GM23338 (cell line): ENCODE measurements at regions not wholly inside any gene's neighbourhood (a gene's known extent, or its start where the extent isn't known, plus 50 kb on each side); places are given as distances from the start of the nearest gene placed in this dataset.

Experiments
- ATAC-seq: fragments of 200-7000 bp; cut with Tn5 transposase; 3 replicates; pipeline ENCODE4 v1.9.1; 2020
- DNase-seq: peaks from one replicate; pipeline ENCODE4 v3.0.0-alpha.2; 2015; ENCODE audit warnings: low spot score
- H2AFZ ChIP-seq: fragments of 200-600 bp; sonication (generic); 2 replicates; pipeline ENCODE4 v1.8.0; 2016; ENCODE audit warnings: antibody characterized with exemption, mild to moderate bottlenecking, moderate library complexity
- H3F3A ChIP-seq: fragments of 200-600 bp; sonication (generic); replicated peaks from 2 replicates; pipeline ENCODE4 v1.8.0; 2017; ENCODE audit warnings: antibody characterized with exemption, mixed run types, low read depth
- H3K27ac ChIP-seq: fragments of 200-600 bp; sonication (generic); 2 replicates; pipeline ENCODE4 v1.6.1; 2016; ENCODE audit warnings: low read depth
- H3K27me3 ChIP-seq: fragments of 200-600 bp; sonication (generic); 2 replicates; pipeline ENCODE4 v1.8.0; 2016; ENCODE audit warnings: mild to moderate bottlenecking, mixed run types, moderate library complexity; ENCODE audit not compliant: insufficient read depth
- H3K36me3 ChIP-seq: fragments of 200-600 bp; sonication (generic); 2 replicates; pipeline ENCODE4 v1.8.0; 2016; ENCODE audit warnings: mild to moderate bottlenecking; ENCODE audit not compliant: insufficient read depth
- H3K4me1 ChIP-seq: fragments of 200-600 bp; sonication (generic); 2 replicates; pipeline ENCODE4 v1.8.0; 2016; ENCODE audit warnings: mild to moderate bottlenecking, moderate library complexity; ENCODE audit not compliant: insufficient read depth
- H3K4me2 ChIP-seq: fragments of 200-600 bp; sonication (generic); 2 replicates; pipeline ENCODE4 v1.7.1; 2017; ENCODE audit warnings: mixed run types
- H3K4me3 ChIP-seq: fragments of 200-600 bp; sonication (generic); 2 replicates; pipeline ENCODE4 v1.6.1; 2016; ENCODE audit warnings: mixed run types
- H3K79me2 ChIP-seq: fragments of 200-600 bp; sonication (generic); replicated peaks from 2 replicates; pipeline ENCODE4 v1.8.0; 2017; ENCODE audit warnings: mild to moderate bottlenecking; ENCODE audit not compliant: insufficient read depth
- H3K9me2 ChIP-seq: fragments of 200-600 bp; sonication (generic); 2 replicates; pipeline ENCODE4 v1.8.0; 2017; ENCODE audit not compliant: insufficient read depth
- H4K20me1 ChIP-seq: fragments of 200-600 bp; sonication (generic); replicated peaks from 2 replicates; pipeline ENCODE4 v1.8.0; 2017; ENCODE audit warnings: mild to moderate bottlenecking; ENCODE audit not compliant: insufficient read depth
- H3K27ac Mint-ChIP-seq: 2 replicates; pipeline ENCODE4 v1.8.0; 2020; ENCODE audit warnings: inconsistent platforms, mild to moderate bottlenecking, moderate library complexity, mixed read lengths
- H3K27me3 Mint-ChIP-seq: 3 replicates; pipeline ENCODE4 v1.8.0; 2022; ENCODE audit warnings: low read depth, mild to moderate bottlenecking, moderate library complexity, mixed read lengths, inconsistent platforms; ENCODE audit not compliant: insufficient read depth, poor library complexity
- H3K36me3 Mint-ChIP-seq: 3 replicates; pipeline ENCODE4 v1.8.0; 2021; ENCODE audit warnings: low read depth, mild to moderate bottlenecking, inconsistent platforms, moderate library complexity, mixed read lengths
- H3K4me1 Mint-ChIP-seq: 3 replicates; pipeline ENCODE4 v1.8.0; 2020; ENCODE audit warnings: mild to moderate bottlenecking, inconsistent platforms, mixed read lengths
- H3K4me3 Mint-ChIP-seq: 3 replicates; pipeline ENCODE4 v1.8.0; 2021; ENCODE audit warnings: moderate library complexity, mild to moderate bottlenecking, inconsistent platforms, mixed read lengths
- H3K9me3 Mint-ChIP-seq: 3 replicates; pipeline ENCODE4 v1.8.0; 2020; ENCODE audit warnings: moderate library complexity, mild to moderate bottlenecking, inconsistent platforms, mixed read lengths
- CREB1 ChIP-seq: fragments of 250-450 bp; sonication (Bioruptor Pico); IDR thresholded peaks from 2 replicates; pipeline ENCODE4 v1.5.0; 2020; ENCODE audit warnings: low read depth, mild to moderate bottlenecking, moderate library complexity
- CTCF ChIP-seq, 2 experiments: fragments of 200-600 bp in 1 of 2; sonication (generic) in 1 of 2; conservative IDR thresholded peaks; 2 replicates each; pipeline versions ENCODE4 v1.5.1 to v1.6.1; 2016 to 2017; ENCODE audit warnings: antibody characterized with exemption in 2 of 2, low read depth in 2 of 2, mild to moderate bottlenecking in 2 of 2, moderate library complexity in 1 of 2
- ETS1 ChIP-seq: IDR thresholded peaks from 2 replicates; pipeline ENCODE4 v1.6.1; 2016; ENCODE audit warnings: antibody characterized with exemption
- EZH2 ChIP-seq: fragments of 200-600 bp; sonication (generic); IDR thresholded peaks from one replicate; pipeline ENCODE4 v1.8.0; 2017; ENCODE audit warnings: antibody characterized with exemption, mild to moderate bottlenecking, low read depth; ENCODE audit not compliant: unreplicated experiment
- EZH2phosphoT487 ChIP-seq: fragments of 200-600 bp; sonication (generic); IDR thresholded peaks from one replicate; pipeline ENCODE4 v1.8.1; 2018; ENCODE audit warnings: antibody characterized with exemption; ENCODE audit not compliant: unreplicated experiment
- JUNB ChIP-seq: IDR thresholded peaks from one replicate; pipeline ENCODE4 v1.6.1; 2016; ENCODE audit warnings: antibody characterized with exemption; ENCODE audit not compliant: unreplicated experiment
- POLR2AphosphoS5 ChIP-seq: IDR thresholded peaks from 2 replicates; pipeline ENCODE4 v1.6.1; 2016; ENCODE audit warnings: antibody characterized with exemption, low read depth
- REST ChIP-seq: IDR thresholded peaks from one replicate; pipeline ENCODE4 v1.6.1; 2018; ENCODE audit warnings: antibody characterized with exemption; ENCODE audit not compliant: unreplicated experiment
- STAT1 ChIP-seq: IDR thresholded peaks from one replicate; pipeline ENCODE4 v1.6.1; 2016; ENCODE audit warnings: antibody characterized with exemption; ENCODE audit not compliant: unreplicated experiment
- ZNF331 ChIP-seq: fragments of 250-450 bp; sonication (Bioruptor Pico); IDR thresholded peaks from 2 replicates; pipeline ENCODE4 v1.5.0; 2020; ENCODE audit warnings: low read depth, mild to moderate bottlenecking, moderate library complexity
- ZNF462 ChIP-seq: fragments of 250-450 bp; sonication (Bioruptor Pico); IDR thresholded peaks from 2 replicates; pipeline ENCODE4 v1.5.0; 2020; ENCODE audit warnings: mild to moderate bottlenecking, moderate library complexity

- H3K4me1 Mint-ChIP-seq: no peaks in the 10 kb centered on the region
- no peak overlapping the region for H3K4me3 Mint-ChIP-seq
- H3K4me3 ChIP-seq: no peak overlapping the region
- no peak overlapping the region for H2AFZ ChIP-seq
- H3K27ac Mint-ChIP-seq: no peak overlapping the region
- H3K36me3 ChIP-seq: no peaks in the 10 kb centered on the region
- H3K9me3 Mint-ChIP-seq: peaks cover 17% of the 10 kb centered on the region
- H3K27me3 ChIP-seq: no peaks in the 10 kb centered on the region
- H3K4me2 ChIP-seq: no peak overlapping the region
- no peaks in the 10 kb centered on the region for H3K79me2 ChIP-seq
- H3K27ac ChIP-seq: no peak overlapping the region
- H3K9me2 ChIP-seq: 0 out of 2 replicates have a peak, but pooled peaks cover 5% of the 10 kb centered on the region
- no peaks in the 10 kb centered on the region for H4K20me1 ChIP-seq
- H3K4me1 ChIP-seq: no peaks in the 10 kb centered on the region; the same call in 1 of the 2 replicates
- TF ChIP-seq EZH2: no peak
- no peak for TF ChIP-seq EZH2phosphoT487
- no peak for TF ChIP-seq ZNF331 (CRISPR knock-in tag)
- no peak for TF ChIP-seq CTCF (conservative IDR thresholded peaks at IDR 0.05; ENCODE audit: low read depth in 2 of 2)
- TF ChIP-seq STAT1: no peak
- TF ChIP-seq ETS1: no peak
- no peak for TF ChIP-seq JUNB
- no peak for TF ChIP-seq REST
- no peak for TF ChIP-seq CREB1 (CRISPR knock-in tag)
- TF ChIP-seq ZNF462 (CRISPR knock-in tag): no peak
- no peak for TF ChIP-seq POLR2AphosphoS5
- DNase-seq (no peak), ATAC-seq (no peak)
- H3K27me3 Mint-ChIP-seq: peaks cover 3% of the 10 kb centered on the region
- H3K36me3 Mint-ChIP-seq: no peaks in the 10 kb centered on the region
- no peaks in the 10 kb centered on the region for H3F3A ChIP-seq
Observed at GRCh38 chr10:125605167-125605566, 77.8 kb downstream of the TEX36 start.
